H9 (cell line): ENCODE measurements at regions not wholly inside any gene's neighbourhood (a gene's known extent, or its start where the extent isn't known, plus 50 kb on each side); places are given as distances from the start of the nearest gene placed in this dataset.
A peak's percentile ranks its signal among the peaks of the same experiment; 100 is the strongest.

Experiments used
- DNase-seq: peaks from one replicate; pipeline ENCODE4 v3.0.0-alpha.2; 2017
- H2AFZ ChIP-seq: one replicate; pipeline ENCODE4 v1.6.1; 2013; ENCODE audit warnings: mild to moderate bottlenecking, low read length, control low read depth, moderate library complexity
- H2AK5ac ChIP-seq: 2 replicates; pipeline ENCODE4 v1.6.1; 2013; ENCODE audit warnings: low read length, control low read depth, mixed read lengths; ENCODE audit not compliant: insufficient read length
- H2BK120ac ChIP-seq: one replicate; pipeline ENCODE4 v1.6.1; 2013; ENCODE audit warnings: low read depth, mild to moderate bottlenecking, low read length, control low read depth, inconsistent platforms; ENCODE audit not compliant: poor library complexity, severe bottlenecking
- H2BK12ac ChIP-seq: 2 replicates; pipeline ENCODE4 v1.6.1; 2013; ENCODE audit warnings: low read length, control low read depth, mixed read lengths, low read depth; ENCODE audit not compliant: insufficient read length
- H2BK15ac ChIP-seq: 2 replicates; pipeline ENCODE4 v1.6.1; 2013; ENCODE audit warnings: low read depth, low read length, control low read depth
- H2BK20ac ChIP-seq: one replicate; pipeline ENCODE4 v1.6.1; 2013; ENCODE audit warnings: low read depth, mild to moderate bottlenecking, low read length, control low read depth, inconsistent platforms; ENCODE audit not compliant: poor library complexity, severe bottlenecking
- H2BK5ac ChIP-seq: 2 replicates; pipeline ENCODE4 v1.6.1; 2013; ENCODE audit warnings: low read length, control low read depth, mixed read lengths; ENCODE audit not compliant: insufficient read length
- H3K14ac ChIP-seq: 2 replicates; pipeline ENCODE4 v1.6.1; 2013; ENCODE audit warnings: low read length, control low read depth; ENCODE audit not compliant: insufficient read depth
- H3K18ac ChIP-seq: 2 replicates; pipeline ENCODE4 v1.6.1; 2013; ENCODE audit warnings: low read depth, mild to moderate bottlenecking, mixed read lengths, low read length, control low read depth; ENCODE audit not compliant: insufficient read length
- H3K23ac ChIP-seq: 2 replicates; pipeline ENCODE4 v1.6.1; 2013; ENCODE audit warnings: low read length, control low read depth, mixed read lengths, low read depth; ENCODE audit not compliant: insufficient read length
- H3K23me2 ChIP-seq: 2 replicates; pipeline ENCODE4 v1.6.1; 2013; ENCODE audit warnings: low read depth, mild to moderate bottlenecking, mixed read lengths, low read length, control low read depth; ENCODE audit not compliant: insufficient read length, poor library complexity, severe bottlenecking
- H3K27ac ChIP-seq: 2 replicates; pipeline ENCODE4 v1.5.1; 2013; ENCODE audit warnings: low read length, control low read depth, mixed read lengths, low read depth; ENCODE audit not compliant: insufficient read length
- H3K27me3 ChIP-seq: 2 replicates; pipeline ENCODE4 v1.6.1; 2013; ENCODE audit warnings: low read length, control low read depth, inconsistent platforms; ENCODE audit not compliant: insufficient read depth
- H3K4ac ChIP-seq: 2 replicates; pipeline ENCODE4 v1.6.1; 2013; ENCODE audit warnings: low read depth, mild to moderate bottlenecking, control low read depth, inconsistent platforms, low read length, moderate library complexity
- H3K4me1 ChIP-seq: 2 replicates; pipeline ENCODE4 v1.6.1; 2013; ENCODE audit warnings: low read length, control low read depth, inconsistent platforms; ENCODE audit not compliant: insufficient read depth
- H3K4me2 ChIP-seq: 2 replicates; pipeline ENCODE4 v1.6.1; 2013; ENCODE audit warnings: low read length, control low read depth, mixed read lengths; ENCODE audit not compliant: insufficient read length, insufficient read depth
- H3K56ac ChIP-seq: 2 replicates; pipeline ENCODE4 v1.6.1; 2013; ENCODE audit warnings: low read depth, mild to moderate bottlenecking, mixed read lengths, low read length, control low read depth; ENCODE audit not compliant: insufficient read length
- H3K79me1 ChIP-seq: 2 replicates; pipeline ENCODE4 v1.6.1; 2013; ENCODE audit warnings: low read depth, mild to moderate bottlenecking, moderate library complexity, low read length, control low read depth, inconsistent platforms; ENCODE audit not compliant: insufficient read depth, poor library complexity, severe bottlenecking
- H3K79me2 ChIP-seq: 2 replicates; pipeline ENCODE4 v1.6.1; 2013; ENCODE audit warnings: low read length, control low read depth, inconsistent platforms; ENCODE audit not compliant: insufficient read depth
- H3K9ac ChIP-seq: 2 replicates; pipeline ENCODE4 v1.6.1; 2013; ENCODE audit warnings: low read length, control low read depth, mixed read lengths; ENCODE audit not compliant: insufficient read length; ENCODE audit errors: extremely low read depth
- H3K9me3 ChIP-seq: one replicate; pipeline ENCODE4 v1.6.1; 2013; ENCODE audit warnings: low read depth, low read length, inconsistent platforms; ENCODE audit not compliant: control insufficient read depth
- H3T11ph ChIP-seq: one replicate; pipeline ENCODE4 v1.6.1; 2013; ENCODE audit warnings: mild to moderate bottlenecking, low read length, control low read depth, inconsistent platforms
- H4K20me1 ChIP-seq: one replicate; pipeline ENCODE4 v1.6.1; 2013; ENCODE audit not compliant: control insufficient read depth, insufficient read length, insufficient read depth
- H4K5ac ChIP-seq: 2 replicates; pipeline ENCODE4 v1.6.1; 2013; ENCODE audit warnings: low read depth, mild to moderate bottlenecking, mixed read lengths, low read length, control low read depth; ENCODE audit not compliant: insufficient read length
- H4K8ac ChIP-seq: replicated peaks from 2 replicates; pipeline ENCODE4 v1.6.1; 2013; ENCODE audit warnings: low read length, control low read depth, mixed read lengths, low read depth; ENCODE audit not compliant: insufficient read length
- H4K91ac ChIP-seq: 2 replicates; pipeline ENCODE4 v1.6.1; 2013; ENCODE audit warnings: low read depth, mild to moderate bottlenecking, moderate library complexity, mixed read lengths, low read length, control low read depth; ENCODE audit not compliant: insufficient read length
- H3K27ac Mint-ChIP-seq, 3 experiments: 2 replicates in 2 of 3; 3 replicates in 1 of 3; pipeline ENCODE4 v1.8.0; 2020 to 2021; ENCODE audit warnings: mixed read lengths in 3 of 3, mild to moderate bottlenecking in 1 of 3, moderate library complexity in 1 of 3
- H3K27me3 Mint-ChIP-seq: 2 replicates; pipeline ENCODE4 v1.8.0; 2021; ENCODE audit warnings: low read depth, mild to moderate bottlenecking, moderate library complexity, mixed read lengths
- H3K36me3 Mint-ChIP-seq, 3 experiments: 2 replicates in 2 of 3; 3 replicates in 1 of 3; pipeline ENCODE4 v1.8.0; 2020 to 2021; ENCODE audit warnings: low read depth in 3 of 3, mixed read lengths in 3 of 3; ENCODE audit not compliant: insufficient read depth in 1 of 3
- H3K4me1 Mint-ChIP-seq, 2 experiments: 2 replicates each; pipeline ENCODE4 v1.8.0; 2020; ENCODE audit warnings: mixed read lengths in 2 of 2
- H3K4me3 Mint-ChIP-seq, 2 experiments: 2 replicates in 1 of 2; 3 replicates in 1 of 2; pipeline ENCODE4 v1.8.0; 2020 to 2021; ENCODE audit warnings: mild to moderate bottlenecking in 2 of 2, mixed read lengths in 2 of 2, moderate library complexity in 1 of 2
- H3K9me3 Mint-ChIP-seq, 2 experiments: 2 replicates in 1 of 2; 3 replicates in 1 of 2; pipeline ENCODE4 v1.8.0; 2020; ENCODE audit warnings: mild to moderate bottlenecking in 2 of 2, mixed read lengths in 2 of 2, moderate library complexity in 1 of 2
- WGBS: extraction: QIAGEN DNeasy Blood & Tissue Kit; methylation state at CpG from one replicate; pipeline ENCODE4 v1.1.7; 2013; ENCODE audit warnings: missing lambda C conversion rate, low lambda C conversion rate, mixed read lengths; ENCODE audit not compliant: insufficient read length; ENCODE audit errors: extremely low coverage; 5-methylcytosine and 5-hydroxymethylcytosine counted together
- TF ChIP-seq, protein P1 (sequence below): fragments of 200-600 bp; sonication (generic); conservative IDR thresholded peaks from 3 replicates; pipeline ENCODE4 v1.8.0; 2021; ENCODE audit warnings: antibody characterized with exemption, mild to moderate bottlenecking

DNA sequence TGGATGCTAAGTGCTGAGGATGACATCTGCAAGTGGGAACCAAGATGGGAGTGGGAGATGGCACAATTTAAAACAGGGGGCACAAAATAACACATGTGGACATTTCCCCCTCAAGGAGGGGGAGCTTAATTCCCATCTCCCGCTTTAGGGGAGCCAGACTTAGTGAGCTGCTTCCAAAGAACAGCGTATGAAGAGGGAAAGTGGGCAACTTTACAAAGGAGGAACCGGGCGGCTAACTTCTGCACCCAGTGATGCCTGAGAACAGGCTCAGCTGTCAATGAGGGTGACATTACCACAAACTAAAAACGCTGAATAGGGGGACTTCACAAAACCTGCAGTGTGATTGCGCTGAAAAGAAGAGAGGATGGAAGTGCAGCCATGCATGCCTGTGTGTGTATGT lies 95.5 kb upstream of the NXT1 start:
- Histone ChIP-seq H3K23me2 (no peaks in the 10 kb centered on the region), H3K18ac (no peak overlapping the region), H4K8ac (no peak overlapping the region), H3K9ac (no peak overlapping the region), H3K9me3 (no peaks in the 10 kb centered on the region), H2BK15ac (no peak overlapping the region), H2BK120ac (no peak overlapping the region), H3K4ac (no peak overlapping the region), H2BK12ac (no peak overlapping the region), H3K14ac (no peak overlapping the region), H4K5ac (no peak overlapping the region), H2AFZ (no peak overlapping the region), H3K27ac (no peak overlapping the region), H3K79me2 (no peaks in the 10 kb centered on the region), H3K23ac (no peak overlapping the region), H2BK5ac (no peak overlapping the region), H2AK5ac (no peak overlapping the region), H3K4me2 (no peak overlapping the region), H2BK20ac (no peak overlapping the region), H3K4me1 (no peaks in the 10 kb centered on the region; the same call in 1 of the 2 replicates), H3K56ac (no peak overlapping the region), H4K91ac (no peak overlapping the region), H3K27me3 (no peaks in the 10 kb centered on the region), H3K79me1 (no peaks in the 10 kb centered on the region), H4K20me1 (no peaks in the 10 kb centered on the region), H3T11ph (no peak overlapping the region)
- H3K27ac Mint-ChIP-seq: peak overlapping the region in 1 of 3 experiments; percentile 21; a peak in 1 of 7 replicates
- DNase-seq: no peak
- H3K9me3 Mint-ChIP-seq: no peaks in the 10 kb centered on the region
- peaks cover 2% of the 10 kb centered on the region for H3K27me3 Mint-ChIP-seq
- peaks cover 5 to 23% of the 10 kb centered on the region in 2 experiments; a peak in 3 of 4 replicates for H3K4me1 Mint-ChIP-seq
- H3K4me3 Mint-ChIP-seq: no peak overlapping the region
- TF ChIP-seq, protein P1, sequence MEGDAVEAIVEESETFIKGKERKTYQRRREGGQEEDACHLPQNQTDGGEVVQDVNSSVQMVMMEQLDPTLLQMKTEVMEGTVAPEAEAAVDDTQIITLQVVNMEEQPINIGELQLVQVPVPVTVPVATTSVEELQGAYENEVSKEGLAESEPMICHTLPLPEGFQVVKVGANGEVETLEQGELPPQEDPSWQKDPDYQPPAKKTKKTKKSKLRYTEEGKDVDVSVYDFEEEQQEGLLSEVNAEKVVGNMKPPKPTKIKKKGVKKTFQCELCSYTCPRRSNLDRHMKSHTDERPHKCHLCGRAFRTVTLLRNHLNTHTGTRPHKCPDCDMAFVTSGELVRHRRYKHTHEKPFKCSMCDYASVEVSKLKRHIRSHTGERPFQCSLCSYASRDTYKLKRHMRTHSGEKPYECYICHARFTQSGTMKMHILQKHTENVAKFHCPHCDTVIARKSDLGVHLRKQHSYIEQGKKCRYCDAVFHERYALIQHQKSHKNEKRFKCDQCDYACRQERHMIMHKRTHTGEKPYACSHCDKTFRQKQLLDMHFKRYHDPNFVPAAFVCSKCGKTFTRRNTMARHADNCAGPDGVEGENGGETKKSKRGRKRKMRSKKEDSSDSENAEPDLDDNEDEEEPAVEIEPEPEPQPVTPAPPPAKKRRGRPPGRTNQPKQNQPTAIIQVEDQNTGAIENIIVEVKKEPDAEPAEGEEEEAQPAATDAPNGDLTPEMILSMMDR: no peak
- no peaks in the 10 kb centered on the region for H3K36me3 Mint-ChIP-seq
- WGBS: no CpG with 5 or more reads among the region's 6 CpGs
